IMR-90 (cell line): ENCODE measurements at regions not wholly inside any gene's neighbourhood (a gene's known extent, or its start where the extent isn't known, plus 50 kb on each side); places are given as distances from the start of the nearest gene placed in this dataset.

Experiments used
- ATAC-seq: fragments of 200-7000 bp; cut with Tn5 transposase; 2 replicates; pipeline ENCODE4 v1.9.1; 2020; ENCODE audit warnings: low read depth, mild to moderate bottlenecking, moderate library complexity
- BruUV-seq: library from RNA; stranded (reverse); fragments of 400-500 nt; replicated peaks from 2 replicates; lab custom pipeline; 2021; lab: Mats Ljungman, UMichigan
- CTCF ChIA-PET: fragments of 300-600 bp; formaldehyde crosslinking; extraction: SDS; loops from one replicate; lab custom pipeline; 2021; ENCODE audit warnings: antibody characterized with exemption; lab: Yijun Ruan, JAX
- POLR2A ChIA-PET: fragments of 300-600 bp; sonication (Branson Sonifier 250); formaldehyde crosslinking; loops from one replicate; lab custom pipeline; 2022; ENCODE audit warnings: antibody characterized with exemption; ENCODE audit not compliant: unreplicated experiment; lab: Charles Lee
- DNase-seq: peaks from one replicate; pipeline ENCODE4 v3.0.0; 2013
- H2AFZ ChIP-seq: replicated peaks from 2 replicates; pipeline ENCODE3; 2013; ENCODE audit warnings: low read length, mild to moderate bottlenecking; ENCODE audit not compliant: poor library complexity
- H2AK5ac ChIP-seq: 2 replicates; pipeline ENCODE4 v1.6.1; 2013; ENCODE audit warnings: low read depth, low read length, inconsistent platforms
- H2AK9ac ChIP-seq: replicated peaks from 2 replicates; pipeline ENCODE3; 2013; ENCODE audit warnings: mild to moderate bottlenecking, low read depth, low read length, moderate library complexity; ENCODE audit not compliant: poor library complexity
- H2BK120ac ChIP-seq: 2 replicates; pipeline ENCODE4 v1.6.1; 2013; ENCODE audit warnings: low read depth, low read length, inconsistent platforms
- H2BK15ac ChIP-seq: 3 replicates; pipeline ENCODE4 v1.6.1; 2013; ENCODE audit warnings: low read depth, low read length, inconsistent platforms
- H2BK20ac ChIP-seq: 2 replicates; pipeline ENCODE4 v1.6.1; 2013; ENCODE audit warnings: low read depth, mild to moderate bottlenecking, inconsistent platforms, low read length, moderate library complexity
- H2BK5ac ChIP-seq: 2 replicates; pipeline ENCODE4 v1.6.1; 2013; ENCODE audit warnings: mild to moderate bottlenecking, low read depth, low read length, inconsistent platforms; ENCODE audit not compliant: poor library complexity, severe bottlenecking
- H3K14ac ChIP-seq: replicated peaks from 2 replicates; pipeline ENCODE4 v1.6.1; 2013; ENCODE audit warnings: low read depth, low read length, inconsistent platforms
- H3K18ac ChIP-seq: 2 replicates; pipeline ENCODE4 v1.6.1; 2013; ENCODE audit warnings: low read depth, low read length, control low read depth
- H3K23ac ChIP-seq: 2 replicates; pipeline ENCODE4 v1.6.1; 2013; ENCODE audit warnings: low read depth, low read length, inconsistent platforms
- H3K27ac ChIP-seq: 2 replicates; pipeline ENCODE4 v1.5.1; 2013; ENCODE audit warnings: mild to moderate bottlenecking, control low read depth, low read length; ENCODE audit not compliant: insufficient read depth
- H3K27me3 ChIP-seq: 2 replicates; pipeline ENCODE4 v1.6.1; 2013; ENCODE audit warnings: low read length; ENCODE audit not compliant: control insufficient read depth, insufficient read depth
- H3K36me3 ChIP-seq: 2 replicates; pipeline ENCODE4 v1.6.1; 2013; ENCODE audit warnings: low read length, mixed read lengths; ENCODE audit not compliant: control insufficient read depth, insufficient read depth
- H3K4ac ChIP-seq: 2 replicates; pipeline ENCODE4 v1.6.1; 2013; ENCODE audit warnings: low read depth, low read length, inconsistent platforms
- H3K4me1 ChIP-seq: 2 replicates; pipeline ENCODE4 v1.6.1; 2013; ENCODE audit warnings: low read length, mixed read lengths; ENCODE audit not compliant: control insufficient read depth, insufficient read depth
- H3K4me2 ChIP-seq: 2 replicates; pipeline ENCODE4 v1.6.1; 2013; ENCODE audit warnings: low read depth, mild to moderate bottlenecking, control low read depth, low read length, moderate library complexity
- H3K4me3 ChIP-seq: 2 replicates; pipeline ENCODE4 v1.5.1; 2013; ENCODE audit warnings: low read depth, mild to moderate bottlenecking, control low read depth, low read length, moderate library complexity; ENCODE audit not compliant: insufficient read depth
- H3K56ac ChIP-seq: 2 replicates; pipeline ENCODE4 v1.6.1; 2013; ENCODE audit warnings: low read length, inconsistent platforms; ENCODE audit not compliant: insufficient read depth; ENCODE audit errors: extremely low read depth
- H3K79me1 ChIP-seq, 2 experiments: 2 replicates each; pipeline ENCODE4 v1.6.1; 2013; ENCODE audit warnings: low read length in 2 of 2, inconsistent platforms in 1 of 2, low read depth in 1 of 2
- H3K9ac ChIP-seq: 2 replicates; pipeline ENCODE4 v1.6.1; 2013; ENCODE audit warnings: low read depth, low read length, control low read depth
- H3K9me1 ChIP-seq: 2 replicates; pipeline ENCODE4 v1.6.1; 2013; ENCODE audit warnings: low read length, inconsistent platforms; ENCODE audit not compliant: insufficient read depth
- H3K9me3 ChIP-seq: 2 replicates; pipeline ENCODE4 v1.6.1; 2013; ENCODE audit warnings: low read length; ENCODE audit not compliant: control insufficient read depth, insufficient read depth
- H4K20me1 ChIP-seq: 2 replicates; pipeline ENCODE4 v1.6.1; 2013; ENCODE audit warnings: low read length, inconsistent platforms; ENCODE audit not compliant: insufficient read depth
- H4K5ac ChIP-seq: 2 replicates; pipeline ENCODE4 v1.6.1; 2013; ENCODE audit warnings: mild to moderate bottlenecking, low read depth, low read length, control low read depth
- H4K8ac ChIP-seq, 2 experiments: 2 replicates each; pipeline ENCODE4 v1.6.1; 2013; ENCODE audit warnings: low read depth in 2 of 2, low read length in 2 of 2, control low read depth in 1 of 2, inconsistent platforms in 1 of 2
- H4K91ac ChIP-seq: 2 replicates; pipeline ENCODE4 v1.6.1; 2013; ENCODE audit warnings: low read depth, low read length, inconsistent platforms; ENCODE audit not compliant: insufficient read depth
- BHLHE40 ChIP-seq: fragments of 150-350 bp; IDR thresholded peaks from 2 replicates; pipeline ENCODE4 v1.6.1; 2016; ENCODE audit warnings: mild to moderate bottlenecking, low read depth, low read length
- CHD1 ChIP-seq: IDR thresholded peaks from 2 replicates; pipeline ENCODE4 v1.6.1; 2012; ENCODE audit warnings: low read depth, low read length, improper control_type of control experiment
- CTCF ChIP-seq: conservative IDR thresholded peaks from 2 replicates; pipeline ENCODE4 v1.5.1; 2012; ENCODE audit warnings: mild to moderate bottlenecking, low read depth, low read length, improper control_type of control experiment
- ELK1 ChIP-seq: fragments of 150-350 bp; IDR thresholded peaks from 2 replicates; pipeline ENCODE4 v1.6.1; 2016; ENCODE audit warnings: low read depth, mild to moderate bottlenecking, low read length, moderate library complexity, borderline replicate concordance
- MAZ ChIP-seq: IDR thresholded peaks from 2 replicates; pipeline ENCODE4 v1.6.1; 2012; ENCODE audit warnings: low read depth, mild to moderate bottlenecking, low read length, improper control_type of control experiment, moderate library complexity, borderline replicate concordance
- MXI1 ChIP-seq: IDR thresholded peaks from 2 replicates; pipeline ENCODE4 v1.6.1; 2012; ENCODE audit warnings: low read depth, mild to moderate bottlenecking, low read length, moderate library complexity, borderline replicate concordance
- NFE2L2 ChIP-seq: fragments of 150-350 bp; IDR thresholded peaks from 2 replicates; pipeline ENCODE4 v1.6.1; 2016; ENCODE audit warnings: low read depth, mild to moderate bottlenecking, low read length
- POLR2A ChIP-seq: IDR thresholded peaks from 2 replicates; pipeline ENCODE4 v1.6.1; 2012; ENCODE audit warnings: mild to moderate bottlenecking, low read depth, low read length
- SMC3 ChIP-seq: fragments of 150-350 bp; IDR thresholded peaks from 2 replicates; pipeline ENCODE4 v1.6.1; 2016; ENCODE audit warnings: low read depth, mild to moderate bottlenecking, antibody characterized with exemption, low read length, moderate library complexity
- USF2 ChIP-seq: fragments of 150-350 bp; IDR thresholded peaks from 2 replicates; pipeline ENCODE4 v1.6.1; 2017; ENCODE audit warnings: mild to moderate bottlenecking, antibody characterized with exemption, low read length, low read depth
- whole genome bisulfite sequencing, 2 experiments: methylation state at CpG; one replicate each; pipeline versions ENCODE4 v1.1.5 to v1.1.7; 2013; ENCODE audit warnings: missing lambda C conversion rate in 2 of 2; ENCODE audit not compliant: insufficient read length in 1 of 2; ENCODE audit errors: extremely low coverage in 2 of 2; 5-methylcytosine and 5-hydroxymethylcytosine counted together
- dilution Hi-C: fragments of 300-500 bp; cut with HindIII; formaldehyde crosslinking; loops from one replicate; pipeline ENCODE4 v1.14.3; 2018; ENCODE audit warnings: low sequenced_read_pairs; ENCODE audit not compliant: unreplicated experiment
- in situ Hi-C: fragments of 300-500 bp; cut with MboI; formaldehyde crosslinking; loops from 3 replicates; pipeline ENCODE4 v1.14.3; 2019; ENCODE audit warnings: low sequenced_read_pairs, inconsistent platforms, mixed read lengths
- intact Hi-C: fragments of 100-400 bp; cut with micrococcal nuclease; formaldehyde crosslinking; loops from 2 replicates; pipeline ENCODE4 v1.10.0; 2022

- Histone ChIP-seq H4K8ac (no peak overlapping the region), H2AK9ac (no peak overlapping the region), H2BK20ac (peak overlapping the region; percentile 57; the same call in 1 of the 2 replicates), H3K27ac (no peak overlapping the region), H2BK5ac (no peak overlapping the region), H3K4me3 (no peak overlapping the region), H3K9me1 (no peaks in the 10 kb centered on the region), H3K14ac (no peak overlapping the region), H3K79me1 (no peaks in the 10 kb centered on the region; a peak in 1 of 4 replicates), H2BK15ac (peak overlapping the region; percentile 41; the same call in 1 of the 3 replicates), H3K4me2 (no peak overlapping the region), H3K23ac (no peak overlapping the region), H3K27me3 (no peaks in the 10 kb centered on the region), H3K9ac (no peak overlapping the region), H3K36me3 (no peaks in the 10 kb centered on the region), H3K9me3 (peaks cover under 1% of the 10 kb centered on the region), H4K5ac (no peak overlapping the region), H3K18ac (no peak overlapping the region), H3K4me1 (peaks cover 8% of the 10 kb centered on the region), H2AFZ (no peak overlapping the region), H2AK5ac (no peak overlapping the region), H4K20me1 (no peaks in the 10 kb centered on the region), H3K56ac (no peak overlapping the region), H2BK120ac (peak overlapping the region; percentile 51; the same call in 1 of the 2 replicates), H4K91ac (no peak overlapping the region), H3K4ac (no peak overlapping the region)
- ChIA-PET CTCF (interaction anchor here (0.6 kb wide), 1 partner anchor 47 kb away, joined by 3 read pairs; no protein-coding TSS in a partner anchor), POLR2A (no interaction called here)
- BruUV-seq, result no TSS peak
- intact Hi-C loops (no loop called here), in situ Hi-C loops (no loop called here), dilution Hi-C loops (no loop called here)
- ATAC-seq (no peak), DNase-seq (no peak)
- WGBS, 2 experiments, result no CpG with 5 or more reads among the region's 2 CpGs
- no peak for TF ChIP-seq CTCF
- TF ChIP-seq POLR2A, result no peak
- no peak for TF ChIP-seq USF2
- no peak for TF ChIP-seq MAZ
- TF ChIP-seq MXI1, result no peak
- TF ChIP-seq NFE2L2, result no peak
- no peak for TF ChIP-seq BHLHE40
- TF ChIP-seq ELK1, result no peak
- TF ChIP-seq SMC3, result no peak
- TF ChIP-seq CHD1, result no peak
These were observed 151.5 kb upstream of the PRICKLE1 start for GRCh38 chr12:42741091-42741490.
